ENCODE measurements at regions not wholly inside any gene's neighbourhood (a gene's known extent, or its start where the extent isn't known, plus 50 kb on each side); places are given as distances from the start of the nearest gene placed in this dataset.

DNA sequence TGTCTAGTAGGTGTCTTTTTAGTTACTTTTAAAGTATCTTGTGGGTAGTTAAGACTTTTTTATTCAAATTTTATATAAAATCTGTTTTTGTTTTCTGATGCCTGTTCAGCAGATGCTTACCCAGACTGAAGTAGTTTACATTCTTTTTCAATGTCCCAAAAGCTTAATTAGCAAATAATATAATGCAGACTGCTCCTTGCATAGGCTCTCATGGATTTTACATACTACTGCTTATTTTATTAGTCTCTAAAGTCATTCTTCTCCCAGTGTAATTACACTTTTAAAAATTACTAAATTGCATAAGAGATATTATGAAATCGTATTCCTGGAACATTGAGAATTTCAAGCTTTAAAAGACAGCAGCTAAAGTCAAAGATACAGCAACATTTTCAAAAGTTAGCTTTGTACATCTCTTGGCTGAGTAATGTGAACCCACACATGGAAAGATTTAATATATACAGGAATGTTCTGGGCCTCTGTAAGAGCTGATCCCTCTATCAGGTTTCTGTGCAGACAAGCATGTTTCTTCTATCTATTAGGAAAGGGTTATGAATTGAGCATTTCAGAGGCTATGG, 148.4 kb upstream of the SPRY1 start:
- TF ChIP-seq CTCF (IDR thresholded peaks at IDR 0.05) (no peak), MAX (IDR thresholded peaks at IDR 0.05) (no peak), HMGXB4 (CRISPR knock-in tag; IDR thresholded peaks at IDR 0.05; ENCODE audit: borderline replicate concordance) (no peak), RNF2 (IDR thresholded peaks at IDR 0.05; ENCODE audit: borderline replicate concordance, low read depth) (no peak), POLR2A (IDR thresholded peaks at IDR 0.05; ENCODE audit: low read length) (no peak), REST (IDR thresholded peaks at IDR 0.05) (no peak), PHF8 (IDR thresholded peaks at IDR 0.05; ENCODE audit: borderline replicate concordance, low read depth) (no peak), CHD2 (IDR thresholded peaks at IDR 0.05; ENCODE audit: low read length, partially characterized antibody) (no peak), PBX3 (IDR thresholded peaks at IDR 0.05) (no peak), HOXA7 (CRISPR knock-in tag; IDR thresholded peaks at IDR 0.05) (no peak), MAZ (IDR thresholded peaks at IDR 0.05; ENCODE audit: borderline replicate concordance, low read depth, low read length) (no peak), RCOR1 (IDR thresholded peaks at IDR 0.05; ENCODE audit: low read depth, low read length) (no peak), EP300 (IDR thresholded peaks at IDR 0.05) (no peak), CBX8 (IDR thresholded peaks at IDR 0.05) (no peak)
